HepG2 (cell line): ENCODE measurements at regions not wholly inside any gene's neighbourhood (a gene's known extent, or its start where the extent isn't known, plus 50 kb on each side); places are given as distances from the start of the nearest gene placed in this dataset.
A peak's percentile ranks its signal among the peaks of the same experiment; 100 is the strongest.

Experiments
- ATAC-seq: fragments of 200-7000 bp; cut with Tn5 transposase; 3 replicates; pipeline ENCODE4 v1.9.1; 2020; ENCODE audit warnings: mild to moderate bottlenecking, moderate library complexity
- BruUV-seq: library from RNA; stranded (reverse); fragments of 400-500 nt; replicated peaks from 2 replicates; lab custom pipeline; 2021; lab: Mats Ljungman, UMichigan
- CTCF ChIA-PET: fragments of 300-600 bp; formaldehyde crosslinking; extraction: SDS; loops from one replicate; lab custom pipeline; 2021; ENCODE audit warnings: low total read pairs, inconsistent platforms, low intra/inter-chr PET ratio; lab: Yijun Ruan, JAX
- POLR2A ChIA-PET: fragments of 350-600 bp; sonication (Branson Sonifier 250); formaldehyde crosslinking; loops from one replicate; lab custom pipeline; 2020; ENCODE audit warnings: antibody characterized with exemption, inconsistent platforms; lab: Yijun Ruan, JAX
- DNase-seq: peaks from one replicate; pipeline ENCODE4 v3.0.0-alpha.2; 2015; ENCODE audit warnings: low spot score
- FAIRE-seq: peaks from 3 replicates; lab custom pipeline; 2011; peaks lifted over from hg19 to GRCh38; lab: Jason Lieb, UNC
- H2AFZ ChIP-seq: one replicate; pipeline ENCODE4 v1.6.1; 2011; ENCODE audit warnings: low read length, inconsistent platforms
- H3K27ac ChIP-seq: fragments of 300-600 bp; 3 replicates; pipeline ENCODE4 v1.8.0; 2011; ENCODE audit warnings: mixed run types, mild to moderate bottlenecking, mixed read lengths, low read length, inconsistent platforms; ENCODE audit not compliant: insufficient read depth; ENCODE audit errors: extremely low read length
- H3K27me3 ChIP-seq, 2 experiments: fragments of 200-600 bp in 1 of 2; 2 replicates in 1 of 2; 3 replicates in 1 of 2; pipeline versions ENCODE4 v1.6.0 to v1.8.0; 2011; ENCODE audit warnings: low read length in 2 of 2, mild to moderate bottlenecking in 2 of 2, moderate library complexity in 2 of 2, inconsistent platforms in 1 of 2; ENCODE audit not compliant: insufficient read depth in 2 of 2, control insufficient read depth in 1 of 2
- H3K36me3 ChIP-seq, 2 experiments: fragments of 200-600 bp in 1 of 2; replicated peaks in 1 of 2; 2 replicates in 1 of 2; 3 replicates in 1 of 2; pipeline versions ENCODE4 v1.5.1 to v1.8.0; 2011; ENCODE audit warnings: low read length in 2 of 2, inconsistent platforms in 1 of 2; ENCODE audit not compliant: insufficient read depth in 2 of 2, control insufficient read depth in 1 of 2
- H3K4me1 ChIP-seq: 2 replicates; pipeline ENCODE4 v1.5.1; 2012; ENCODE audit warnings: low read length, inconsistent platforms; ENCODE audit not compliant: insufficient read depth
- H3K4me2 ChIP-seq: 2 replicates; pipeline ENCODE4 v1.6.0; 2011; ENCODE audit warnings: low read depth, low read length, inconsistent platforms
- H3K4me3 ChIP-seq, 3 experiments: fragments of 200-600 bp in 1 of 3; sonication (generic), shearing (Covaris generic) in 1 of 3; replicated peaks in 1 of 3; 2 replicates each; pipeline ENCODE4 v1.5.1; 2011 to 2016; ENCODE audit warnings: low read length in 3 of 3, inconsistent platforms in 2 of 3, low read depth in 2 of 3, mild to moderate bottlenecking in 2 of 3, control low read depth in 1 of 3, mixed read lengths in 1 of 3; ENCODE audit not compliant: insufficient read depth in 1 of 3
- H3K79me2 ChIP-seq: one replicate; pipeline ENCODE4 v1.6.1; 2011; ENCODE audit warnings: low read length, inconsistent platforms; ENCODE audit not compliant: insufficient read depth
- H3K9ac ChIP-seq: 2 replicates; pipeline ENCODE4 v1.6.0; 2011; ENCODE audit warnings: mild to moderate bottlenecking, low read depth, low read length, inconsistent platforms; ENCODE audit not compliant: insufficient read depth
- H3K9me3 ChIP-seq: 2 replicates; pipeline ENCODE4 v1.5.1; 2012; ENCODE audit warnings: mild to moderate bottlenecking, low read length
- H4K20me1 ChIP-seq: 2 replicates; pipeline ENCODE4 v1.6.0; 2011; ENCODE audit warnings: inconsistent platforms, mild to moderate bottlenecking, low read length, moderate library complexity; ENCODE audit not compliant: insufficient read depth
- AGO1 ChIP-seq: fragments of 200-400 bp; formaldehyde crosslinking; IDR thresholded peaks from 2 replicates; pipeline ENCODE4 v1.6.1; 2017; ENCODE audit warnings: mild to moderate bottlenecking, low read depth, low read length, moderate library complexity; ENCODE audit not compliant: poor library complexity, severe bottlenecking
- ATRX ChIP-seq: sonication (generic); formaldehyde crosslinking; IDR thresholded peaks from 2 replicates; pipeline ENCODE4 v1.4.0; 2020; ENCODE audit warnings: missing genetic modification reagents, borderline replicate concordance
- CREB1 ChIP-seq, 2 experiments: fragments of 450-650 bp in 1 of 2; IDR thresholded peaks; 2 replicates each; pipeline ENCODE4 v1.6.1; 2016 to 2017; ENCODE audit warnings: control low read depth in 1 of 2, mild to moderate bottlenecking in 1 of 2, missing compliant biosample characterization in 1 of 2, missing genetic modification characterization in 1 of 2
- CREBL2 ChIP-seq: sonication (generic); formaldehyde crosslinking; IDR thresholded peaks from 2 replicates; pipeline ENCODE4 v1.8.1; 2023; ENCODE audit warnings: missing genetic modification reagents, mild to moderate bottlenecking, borderline replicate concordance
- GFI1 ChIP-seq: sonication (generic); formaldehyde crosslinking; IDR thresholded peaks from 2 replicates; pipeline ENCODE4 v1.5.0; 2020; ENCODE audit warnings: missing genetic modification reagents, mild to moderate bottlenecking, borderline replicate concordance
- MAFF ChIP-seq: IDR thresholded peaks from 2 replicates; pipeline ENCODE4 v1.6.1; 2011; ENCODE audit warnings: low read depth, low read length, improper control_type of control experiment
- MAFK ChIP-seq, 2 experiments: IDR thresholded peaks in 1 of 2; conservative IDR thresholded peaks in 1 of 2; 2 replicates each; pipeline ENCODE4 v1.6.1; 2011; ENCODE audit warnings: improper control_type of control experiment in 2 of 2, low read length in 2 of 2
- RFX1 ChIP-seq: fragments of 450-650 bp; IDR thresholded peaks from 2 replicates; pipeline ENCODE4 v1.6.1; 2017
- ZNF446 ChIP-seq: sonication (generic); formaldehyde crosslinking; IDR thresholded peaks from 2 replicates; pipeline ENCODE4 v1.5.0; 2020; ENCODE audit warnings: mild to moderate bottlenecking, missing genetic modification reagents
- ZNF644 ChIP-seq: IDR thresholded peaks from 2 replicates; pipeline ENCODE4 v1.6.1; 2016; ENCODE audit warnings: low read depth
- ZNF878 ChIP-seq: sonication (generic); formaldehyde crosslinking; IDR thresholded peaks from 2 replicates; pipeline ENCODE4 v1.8.1; 2023; ENCODE audit warnings: mild to moderate bottlenecking, missing genetic modification reagents, moderate library complexity
- WGBS: methylation state at CpG from one replicate; pipeline ENCODE4 v1.1.6; 2017; ENCODE audit warnings: low lambda C conversion rate; 5-methylcytosine and 5-hydroxymethylcytosine counted together
- in situ Hi-C: cut with HindIII; loops from 2 replicates; pipeline ENCODE4 v1.10.0; 2017; ENCODE audit warnings: low pct_unique_long_range_greater_than_20kb; ENCODE audit not compliant: extremely low pct_ligation_motif_present
- intact Hi-C: fragments of 100-400 bp; cut with micrococcal nuclease; formaldehyde crosslinking; loops from one replicate; pipeline ENCODE4 v1.10.0; 2022; ENCODE audit not compliant: unreplicated experiment

DNA sequence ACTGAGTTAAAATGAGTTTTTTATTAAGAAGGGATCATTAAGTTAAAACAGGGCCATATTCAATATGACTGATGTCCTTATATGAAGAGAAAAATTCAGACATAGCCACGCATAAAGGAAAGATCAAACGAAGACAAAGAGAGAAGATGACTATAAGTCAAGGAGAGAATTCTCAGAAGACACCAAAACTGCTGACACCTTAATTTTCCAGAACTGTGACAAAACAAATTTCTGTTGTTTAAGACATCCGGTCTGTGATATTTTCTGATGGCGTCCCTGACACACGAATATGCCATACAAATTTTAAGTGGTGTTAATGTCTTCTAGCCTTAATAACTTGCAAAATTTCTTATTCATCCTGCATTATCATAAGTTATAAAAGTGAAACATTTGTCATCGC lies 1325.2 kb upstream of the DDX18 start:
- TF ChIP-seq MAFF: peak; percentile 93
- no peak for TF ChIP-seq GFI1 (CRISPR knock-in tag)
- TF ChIP-seq MAFK (conservative IDR thresholded peaks at IDR 0.05 in 1 of 2, IDR thresholded peaks at IDR 0.05 in 1 of 2; ENCODE audit: low read length in 2 of 2): peak; percentile 93 to 97
- ChIA-PET CTCF (no interaction called here), POLR2A (no interaction called here)
- no peak for FAIRE-seq
- no peaks in the 10 kb centered on the region for H3K79me2 ChIP-seq
- BruUV-seq: no TSS peak
- WGBS: 17% methylated on average over 6 of the region's 6 CpGs
- in situ Hi-C loops: no loop called here
- H2AFZ ChIP-seq: no peak overlapping the region
- no peaks in the 10 kb centered on the region for H3K4me1 ChIP-seq
- no peaks in the 10 kb centered on the region for H3K36me3 ChIP-seq
- H3K4me2 ChIP-seq: no peak overlapping the region
- no peaks in the 10 kb centered on the region for H3K27me3 ChIP-seq
- H4K20me1 ChIP-seq: no peaks in the 10 kb centered on the region
- no peak overlapping the region for H3K9ac ChIP-seq
- H3K4me3 ChIP-seq: no peak overlapping the region
- H3K27ac ChIP-seq: no peak overlapping the region
- intact Hi-C loops: no loop called here
- DNase-seq: no peak
- no peak for ATAC-seq
- H3K9me3 ChIP-seq: peaks cover 96% of the 10 kb centered on the region

DNA sequence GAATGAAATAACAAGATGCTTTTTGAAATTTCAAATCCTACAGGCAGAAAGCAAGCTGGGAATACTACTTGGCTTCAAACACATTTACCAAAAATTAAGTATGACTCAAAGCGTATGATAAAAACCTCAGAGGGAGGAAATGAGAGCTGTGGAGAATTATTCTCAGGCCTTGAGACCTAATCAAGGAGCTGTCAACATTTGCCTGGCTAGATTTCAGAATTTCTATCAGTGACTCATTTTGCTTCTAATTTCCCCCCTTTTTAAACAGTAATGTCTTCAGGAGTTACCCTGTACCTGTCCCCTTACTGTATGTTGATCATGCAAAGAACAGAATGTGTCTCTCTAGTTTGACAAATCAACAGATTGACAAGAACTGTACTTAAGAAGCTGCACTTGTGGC lies 1324.5 kb upstream of the DDX18 start:
- Histone ChIP-seq H4K20me1 (no peaks in the 10 kb centered on the region), H3K4me3 (no peak overlapping the region), H3K27me3 (no peaks in the 10 kb centered on the region), H3K4me1 (no peaks in the 10 kb centered on the region), H3K36me3 (no peaks in the 10 kb centered on the region), H3K4me2 (no peak overlapping the region), H3K9me3 (peaks cover 90% of the 10 kb centered on the region), H2AFZ (no peak overlapping the region), H3K79me2 (no peaks in the 10 kb centered on the region), H3K27ac (no peak overlapping the region), H3K9ac (no peak overlapping the region)
- in situ Hi-C loops: no loop called here
- FAIRE-seq: no peak
- 8% methylated on average over 1 of the region's 1 CpG for WGBS
- no peak for ATAC-seq
- intact Hi-C loops: no loop called here
- no TSS peak for BruUV-seq
- TF ChIP-seq ZNF446 (CRISPR knock-in tag) (no peak), AGO1 (no peak), ZNF878 (no peak), CREBL2 (CRISPR knock-in tag) (no peak), RFX1 (no peak), ZNF644 (no peak), CREB1 (IDR thresholded peaks at IDR 0.05) (no peak), CREB1 (CRISPR knock-in tag; IDR thresholded peaks at IDR 0.05) (no peak), ATRX (CRISPR knock-in tag) (no peak)
- ChIA-PET CTCF (no interaction called here), POLR2A (no interaction called here)
- DNase-seq: no peak
